ENCODE measurements at regions not wholly inside any gene's neighbourhood (a gene's known extent, or its start where the extent isn't known, plus 50 kb on each side); places are given as distances from the start of the nearest gene placed in this dataset.
A peak's percentile ranks its signal among the peaks of the same experiment; 100 is the strongest.

GRCh38 chr2:10504994-10505820 lies 57.1 kb upstream of the ODC1 start:
- Mint-ChIP-seq H3K27me3 (ENCODE audit: low read depth) (no peaks in the 10 kb centered on the region), H3K9me3 (peaks cover 6% of the 10 kb centered on the region), H3K27ac (no peak overlapping the region), H3K4me3 (no peak overlapping the region), H3K4me1 (no peaks in the 10 kb centered on the region), H3K36me3 (no peaks in the 10 kb centered on the region)
- DNase-seq (ENCODE audit: low spot score in 2 of 2, unreplicated experiment in 2 of 2) = peak in 1 of 2 experiments; percentile 27
- no peak for TF ChIP-seq CTCF (IDR thresholded peaks at IDR 0.05; ENCODE audit: unreplicated experiment)

- H3K4me1 Mint-ChIP-seq = no peaks in the 10 kb centered on the region
- no peak overlapping the region for H3K4me3 Mint-ChIP-seq
- no peak overlapping the region for H3K27ac Mint-ChIP-seq
- no peaks in the 10 kb centered on the region for H3K27me3 Mint-ChIP-seq (ENCODE audit: low read depth)
- no peak for TF ChIP-seq CTCF (IDR thresholded peaks at IDR 0.05; ENCODE audit: unreplicated experiment)
- H3K36me3 Mint-ChIP-seq = no peaks in the 10 kb centered on the region
- peaks cover 3% of the 10 kb centered on the region for H3K9me3 Mint-ChIP-seq
- no peak for DNase-seq (ENCODE audit: low spot score in 2 of 2, unreplicated experiment in 2 of 2)
Measured at GRCh38 chr2:10504370-10504993, 56.4 kb upstream of the ODC1 start.

GRCh38 chr2:10502803-10503107 lies 54.6 kb upstream of the ODC1 start:
- no peak for TF ChIP-seq CTCF (IDR thresholded peaks at IDR 0.05; ENCODE audit: unreplicated experiment)
- DNase-seq (ENCODE audit: low spot score in 2 of 2, unreplicated experiment in 2 of 2) = no peak
- peaks cover 4% of the 10 kb centered on the region for H3K27me3 Mint-ChIP-seq (ENCODE audit: low read depth)
- H3K4me3 Mint-ChIP-seq = no peak overlapping the region
- no peak overlapping the region for H3K27ac Mint-ChIP-seq
- H3K4me1 Mint-ChIP-seq = no peaks in the 10 kb centered on the region
- H3K36me3 Mint-ChIP-seq = no peaks in the 10 kb centered on the region
- no peaks in the 10 kb centered on the region for H3K9me3 Mint-ChIP-seq

- Mint-ChIP-seq H3K4me1 (no peaks in the 10 kb centered on the region), H3K4me3 (no peak overlapping the region), H3K27ac (no peak overlapping the region), H3K27me3 (ENCODE audit: low read depth) (peaks cover 5% of the 10 kb centered on the region), H3K9me3 (no peaks in the 10 kb centered on the region), H3K36me3 (no peaks in the 10 kb centered on the region)
- no peak for TF ChIP-seq CTCF (IDR thresholded peaks at IDR 0.05; ENCODE audit: unreplicated experiment)
- no peak for DNase-seq (ENCODE audit: low spot score in 2 of 2, unreplicated experiment in 2 of 2)
Measured at GRCh38 chr2:10501980-10502802, 54.1 kb upstream of the ODC1 start.

GRCh38 chr2:10501451-10501961 lies 53.4 kb upstream of the ODC1 start:
- DNase-seq (ENCODE audit: low spot score in 2 of 2, unreplicated experiment in 2 of 2) = no peak
- H3K9me3 Mint-ChIP-seq = no peaks in the 10 kb centered on the region

More at GRCh38 chr2:10501451-10501961, 53.4 kb upstream of the ODC1 start:
- H3K27ac Mint-ChIP-seq = no peak overlapping the region
- H3K36me3 Mint-ChIP-seq = no peaks in the 10 kb centered on the region
- no peak for TF ChIP-seq CTCF (IDR thresholded peaks at IDR 0.05; ENCODE audit: unreplicated experiment)
- H3K4me3 Mint-ChIP-seq = no peak overlapping the region
- peaks cover 10% of the 10 kb centered on the region for H3K27me3 Mint-ChIP-seq (ENCODE audit: low read depth)
- H3K4me1 Mint-ChIP-seq = no peaks in the 10 kb centered on the region

All from mesothelial cell of epicardium (in vitro differentiated cells).